Large intestine (tissue), 3 donors: ENCODE measurements at regions not wholly inside any gene's neighbourhood (a gene's known extent, or its start where the extent isn't known, plus 50 kb on each side); places are given as distances from the start of the nearest gene placed in this dataset.
"Not testable (repeated sequence)": the region's sequence is repeated elsewhere in the genome, so short reads cannot be mapped to it uniquely, and the experiment has no call there.

ENCODE experiments used
- DNase-seq, 2 donors: peaks; one replicate each; pipeline versions ENCODE4 v3.0.0 to v3.0.0-alpha.2; 2013
- H3K27ac ChIP-seq: one replicate; pipeline ENCODE4 v1.5.1; 2013; ENCODE audit warnings: low read length
- H3K27me3 ChIP-seq: 2 replicates; pipeline ENCODE4 v1.6.1; 2013; ENCODE audit warnings: low read length; ENCODE audit not compliant: control insufficient read depth, insufficient read depth
- H3K36me3 ChIP-seq: 2 replicates; pipeline ENCODE4 v1.6.1; 2013; ENCODE audit warnings: low read length; ENCODE audit not compliant: control insufficient read depth, insufficient read depth
- H3K4me1 ChIP-seq: one replicate; pipeline ENCODE4 v1.6.1; 2013; ENCODE audit warnings: low read length; ENCODE audit not compliant: control insufficient read depth, insufficient read depth
- H3K4me3 ChIP-seq: one replicate; pipeline ENCODE4 v1.5.1; 2013; ENCODE audit warnings: low read length
- H3K9me3 ChIP-seq: one replicate; pipeline ENCODE4 v1.6.1; 2013; ENCODE audit warnings: mild to moderate bottlenecking, low read depth, low read length, moderate library complexity; ENCODE audit not compliant: control insufficient read depth
- WGBS: methylation state at CpG from one replicate; pipeline ENCODE4 v1.1.5; 2013; ENCODE audit warnings: low lambda C conversion rate; ENCODE audit not compliant: insufficient coverage; 5-methylcytosine and 5-hydroxymethylcytosine counted together

- H3K36me3 ChIP-seq: no peaks in the 10 kb centered on the region
- no peak overlapping the region for H3K27ac ChIP-seq
- H3K27me3 ChIP-seq: no peaks in the 10 kb centered on the region
- no peaks in the 10 kb centered on the region for H3K9me3 ChIP-seq
- H3K4me1 ChIP-seq: no peaks in the 10 kb centered on the region
- no peak overlapping the region for H3K4me3 ChIP-seq
- DNase-seq: no peak
- no CpG with 5 or more reads among the region's 3 CpGs for WGBS
Measured at GRCh38 chr11:105381941-105382340, 227.9 kb upstream of the GRIA4 start.

- H3K9me3 ChIP-seq: peaks cover 8% of the 10 kb centered on the region
- DNase-seq: no peak
- 83% methylated on average over 2 of the region's 5 CpGs for WGBS
- no peak overlapping the region for H3K27ac ChIP-seq
- H3K4me3 ChIP-seq: no peak overlapping the region
- no peaks in the 10 kb centered on the region for H3K27me3 ChIP-seq
- H3K36me3 ChIP-seq: no peaks in the 10 kb centered on the region
- no peaks in the 10 kb centered on the region for H3K4me1 ChIP-seq
Measured at GRCh38 chr11:105377870-105378269, 232.0 kb upstream of the GRIA4 start.

- WGBS: 67% methylated on average over 4 of the region's 6 CpGs
Measured at GRCh38 chr11:105372206-105372605, 232.6 kb upstream of the CARD18 start.

GRCh38 chr11:105371311-105371710 is 231.7 kb upstream of the CARD18 start:
- Histone ChIP-seq H3K36me3 (no peaks in the 10 kb centered on the region), H3K4me1 (peaks cover 6% of the 10 kb centered on the region), H3K27ac (no peak overlapping the region), H3K9me3 (peaks cover 8% of the 10 kb centered on the region), H3K27me3 (no peaks in the 10 kb centered on the region), H3K4me3 (no peak overlapping the region)
- no peak for DNase-seq
- WGBS: 100% methylated on average over 3 of the region's 4 CpGs

More at GRCh38 chr11:105372206-105372605, 232.6 kb upstream of the CARD18 start:
- DNase-seq: no peak
- Histone ChIP-seq H3K4me1 (peaks cover 6% of the 10 kb centered on the region), H3K9me3 (peaks cover 8% of the 10 kb centered on the region), H3K36me3 (no peaks in the 10 kb centered on the region), H3K27ac (no peak overlapping the region), H3K27me3 (no peaks in the 10 kb centered on the region), H3K4me3 (no peak overlapping the region)

- no peak overlapping the region for H3K4me3 ChIP-seq
- no peaks in the 10 kb centered on the region for H3K36me3 ChIP-seq
- peak; percentile 71 to 88 for DNase-seq
- H3K27me3 ChIP-seq: no peaks in the 10 kb centered on the region
- peaks cover 6% of the 10 kb centered on the region for H3K4me1 ChIP-seq
- peak overlapping the region; percentile 6 for H3K27ac ChIP-seq
- WGBS: 20% methylated on average over 1 of the region's 6 CpGs
- H3K9me3 ChIP-seq: no peaks in the 10 kb centered on the region
Measured at GRCh38 chr11:105368711-105369110, 229.1 kb upstream of the CARD18 start.

- no peak for DNase-seq
- Histone ChIP-seq H3K36me3 (no peaks in the 10 kb centered on the region), H3K4me3 (no peak overlapping the region), H3K27me3 (no peaks in the 10 kb centered on the region), H3K27ac (no peak overlapping the region), H3K4me1 (peaks cover 6% of the 10 kb centered on the region), H3K9me3 (no peaks in the 10 kb centered on the region)
Measured at GRCh38 chr11:105367129-105367528, 227.6 kb upstream of the CARD18 start.

GRCh38 chr11:105361651-105362050 is 222.1 kb upstream of the CARD18 start:
- Histone ChIP-seq H3K27ac (no peak overlapping the region), H3K4me1 (no peaks in the 10 kb centered on the region), H3K9me3 (no peaks in the 10 kb centered on the region), H3K36me3 (no peaks in the 10 kb centered on the region), H3K27me3 (no peaks in the 10 kb centered on the region), H3K4me3 (no peak overlapping the region)
- no peak for DNase-seq
- WGBS: no CpG with 5 or more reads among the region's 1 CpG

GRCh38 chr11:105357764-105358163 is 218.2 kb upstream of the CARD18 start:
- Histone ChIP-seq H3K27ac (no peak overlapping the region), H3K36me3 (no peaks in the 10 kb centered on the region), H3K9me3 (no peaks in the 10 kb centered on the region), H3K4me1 (no peaks in the 10 kb centered on the region), H3K27me3 (no peaks in the 10 kb centered on the region), H3K4me3 (no peak overlapping the region)
- DNase-seq: peak in 1 of 2 donors; percentile 34
- no CpG with 5 or more reads among the region's 1 CpG for WGBS

GRCh38 chr11:105357146-105357545 is 217.6 kb upstream of the CARD18 start:
- Histone ChIP-seq H3K36me3 (no peaks in the 10 kb centered on the region), H3K4me3 (no peak overlapping the region), H3K27me3 (no peaks in the 10 kb centered on the region), H3K27ac (no peak overlapping the region), H3K9me3 (no peaks in the 10 kb centered on the region), H3K4me1 (no peaks in the 10 kb centered on the region)
- 80% methylated on average over 1 of the region's 1 CpG for WGBS
- no peak for DNase-seq

- H3K27me3 ChIP-seq, DNase-seq, H3K36me3 ChIP-seq, H3K4me3 ChIP-seq, H3K9me3 ChIP-seq, H3K27ac ChIP-seq, H3K4me1 ChIP-seq: not testable (repeated sequence)
- WGBS: no CpG with 5 or more reads among the region's 3 CpGs
Measured at GRCh38 chr11:105349867-105350266, 210.3 kb upstream of the CARD18 start.

GRCh38 chr11:105344938-105345337 is 205.4 kb upstream of the CARD18 start:
- Histone ChIP-seq H3K36me3 (no peaks in the 10 kb centered on the region), H3K27ac (no peak overlapping the region), H3K4me1 (no peaks in the 10 kb centered on the region), H3K9me3 (no peaks in the 10 kb centered on the region), H3K27me3 (no peaks in the 10 kb centered on the region), H3K4me3 (no peak overlapping the region)
- WGBS: 100% methylated on average over 1 of the region's 1 CpG
- DNase-seq: no peak
